ENCODE measurements at regions not wholly inside any gene's neighbourhood (a gene's known extent, or its start where the extent isn't known, plus 50 kb on each side); places are given as distances from the start of the nearest gene placed in this dataset.

GRCh38 chr6:40285535-40285934 lies 301.6 kb downstream of the LRFN2 start:
- peaks cover 6% of the 10 kb centered on the region; the same call in 1 of the 2 replicates for H3K36me3 Mint-ChIP-seq (ENCODE audit: low read depth)
- H3K27ac Mint-ChIP-seq, result no peak overlapping the region
- H3K27me3 Mint-ChIP-seq (ENCODE audit: insufficient read depth), result no peaks in the 10 kb centered on the region; the same call in none of the 2 replicates
- H3K4me1 Mint-ChIP-seq (ENCODE audit: low read depth), result no peaks in the 10 kb centered on the region
- no peak for TF ChIP-seq CTCF (IDR thresholded peaks at IDR 0.05)
- no peak for DNase-seq
- peaks cover 59% of the 10 kb centered on the region for H3K9me3 Mint-ChIP-seq
- no peak overlapping the region for H3K4me3 Mint-ChIP-seq

GRCh38 chr6:40282986-40283385 lies 304.2 kb downstream of the LRFN2 start:
- H3K9me3 Mint-ChIP-seq, result peaks cover 54% of the 10 kb centered on the region
- no peak for DNase-seq
- no peaks in the 10 kb centered on the region; the same call in none of the 2 replicates for H3K27me3 Mint-ChIP-seq (ENCODE audit: insufficient read depth)
- no peaks in the 10 kb centered on the region for H3K4me1 Mint-ChIP-seq (ENCODE audit: low read depth)
- H3K4me3 Mint-ChIP-seq, result no peak overlapping the region
- peaks cover 6% of the 10 kb centered on the region; the same call in 1 of the 2 replicates for H3K36me3 Mint-ChIP-seq (ENCODE audit: low read depth)
- H3K27ac Mint-ChIP-seq, result no peak overlapping the region
- TF ChIP-seq CTCF (IDR thresholded peaks at IDR 0.05), result no peak

- H3K4me1 Mint-ChIP-seq (ENCODE audit: low read depth), result no peaks in the 10 kb centered on the region
- TF ChIP-seq CTCF (IDR thresholded peaks at IDR 0.05), result no peak
These were observed 305.8 kb downstream of the LRFN2 start for GRCh38 chr6:40281402-40281801.

GRCh38 chr6:40280231-40280630 lies 306.9 kb downstream of the LRFN2 start:
- H3K27me3 Mint-ChIP-seq (ENCODE audit: insufficient read depth), result no peaks in the 10 kb centered on the region; the same call in none of the 2 replicates
- no peak overlapping the region for H3K4me3 Mint-ChIP-seq
- no peak for TF ChIP-seq CTCF (IDR thresholded peaks at IDR 0.05)

More at GRCh38 chr6:40281402-40281801, 305.8 kb downstream of the LRFN2 start:
- peaks cover 6% of the 10 kb centered on the region; the same call in 1 of the 2 replicates for H3K36me3 Mint-ChIP-seq (ENCODE audit: low read depth)
- H3K4me3 Mint-ChIP-seq, result no peak overlapping the region
- H3K27me3 Mint-ChIP-seq (ENCODE audit: insufficient read depth), result no peaks in the 10 kb centered on the region; the same call in none of the 2 replicates
- no peak overlapping the region for H3K27ac Mint-ChIP-seq
- no peak for DNase-seq
- H3K9me3 Mint-ChIP-seq, result peaks cover 55% of the 10 kb centered on the region

GRCh38 chr6:40276141-40276540 lies 311.0 kb downstream of the LRFN2 start:
- Mint-ChIP-seq H3K36me3 (ENCODE audit: low read depth) (peaks cover 4% of the 10 kb centered on the region), H3K4me3 (no peak overlapping the region), H3K27me3 (ENCODE audit: insufficient read depth) (no peaks in the 10 kb centered on the region; the same call in 1 of the 2 replicates), H3K4me1 (ENCODE audit: low read depth) (no peaks in the 10 kb centered on the region), H3K9me3 (peaks cover 67% of the 10 kb centered on the region), H3K27ac (no peak overlapping the region)
- no peak for TF ChIP-seq CTCF (IDR thresholded peaks at IDR 0.05)
- DNase-seq, result no peak

More at GRCh38 chr6:40280231-40280630, 306.9 kb downstream of the LRFN2 start:
- H3K27ac Mint-ChIP-seq, result no peak overlapping the region
- H3K36me3 Mint-ChIP-seq (ENCODE audit: low read depth), result peaks cover 6% of the 10 kb centered on the region; the same call in 1 of the 2 replicates
- DNase-seq, result no peak
- peaks cover 63% of the 10 kb centered on the region for H3K9me3 Mint-ChIP-seq
- H3K4me1 Mint-ChIP-seq (ENCODE audit: low read depth), result no peaks in the 10 kb centered on the region
